PC-9 (cell line): ENCODE measurements at regions not wholly inside any gene's neighbourhood (a gene's known extent, or its start where the extent isn't known, plus 50 kb on each side); places are given as distances from the start of the nearest gene placed in this dataset.

Source experiments
- CTCF ChIP-seq: fragments of 200-600 bp; sonication (generic); conservative IDR thresholded peaks from 2 replicates; pipeline ENCODE4 v1.6.1; 2017; ENCODE audit warnings: mixed run types, antibody characterized with exemption, mild to moderate bottlenecking, moderate library complexity
- EZH2 ChIP-seq: fragments of 200-600 bp; sonication (generic); IDR thresholded peaks from 2 replicates; pipeline ENCODE4 v1.8.0; 2017; ENCODE audit warnings: antibody characterized with exemption, low read depth

GRCh38 chr7:108634535-108634934, 64.9 kb downstream of the DNAJB9 start:
- no peak for TF ChIP-seq EZH2
- no peak for TF ChIP-seq CTCF
